GM12872 (cell line): ENCODE measurements at regions not wholly inside any gene's neighbourhood (a gene's known extent, or its start where the extent isn't known, plus 50 kb on each side); places are given as distances from the start of the nearest gene placed in this dataset.

Source experiments
- CTCF ChIP-seq: IDR thresholded peaks from 3 replicates; pipeline ENCODE4 v1.5.1; 2011; ENCODE audit warnings: low read depth, mild to moderate bottlenecking, low read length, moderate library complexity; ENCODE audit not compliant: insufficient read depth

GRCh38 chr2:67241453-67241852 lies 155.7 kb upstream of the ETAA1 start:
- TF ChIP-seq CTCF: no peak

DNA sequence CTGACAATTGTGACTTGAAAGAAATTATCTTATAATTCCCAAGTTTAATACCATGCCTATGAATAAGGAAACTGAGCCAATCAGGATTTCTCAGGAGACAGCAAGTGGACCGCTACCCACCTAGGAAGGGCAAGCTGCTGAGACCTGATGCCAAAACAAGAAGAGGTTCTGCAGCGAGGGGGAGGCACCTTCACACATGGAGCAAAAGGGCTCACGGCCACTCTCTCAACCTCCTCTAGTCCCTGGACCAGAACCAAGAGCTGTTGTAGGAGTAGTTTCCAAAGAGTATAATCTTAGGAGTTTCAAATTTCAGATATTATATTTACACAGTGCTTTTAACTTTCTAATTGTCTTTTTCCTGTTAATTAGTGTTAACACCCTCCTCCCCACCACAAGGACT lies 154.7 kb upstream of the ETAA1 start:
- no peak for TF ChIP-seq CTCF

GRCh38 chr2:67243919-67244318 lies 153.2 kb upstream of the ETAA1 start:
- TF ChIP-seq CTCF: no peak

GRCh38 chr2:67246791-67247190 lies 150.3 kb upstream of the ETAA1 start:
- TF ChIP-seq CTCF: no peak

DNA sequence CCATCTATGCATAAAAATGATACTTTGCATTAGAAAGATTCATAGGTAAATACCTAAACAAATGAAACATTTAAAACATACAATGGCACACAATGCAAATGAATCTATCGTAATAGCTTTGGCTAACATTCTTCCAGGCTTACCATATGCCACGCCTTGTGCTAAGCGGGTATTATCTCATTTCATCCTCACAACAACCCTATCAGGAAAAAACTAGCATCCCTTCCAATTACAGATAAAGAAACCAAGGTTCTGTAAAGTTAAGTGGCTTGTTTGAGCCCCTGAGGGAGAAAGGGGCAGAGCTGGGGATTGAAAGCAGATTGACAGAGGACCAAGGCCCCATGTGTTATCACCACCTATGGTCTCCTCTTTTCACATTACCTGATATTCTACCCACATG lies 145.4 kb upstream of the ETAA1 start:
- no peak for TF ChIP-seq CTCF

DNA sequence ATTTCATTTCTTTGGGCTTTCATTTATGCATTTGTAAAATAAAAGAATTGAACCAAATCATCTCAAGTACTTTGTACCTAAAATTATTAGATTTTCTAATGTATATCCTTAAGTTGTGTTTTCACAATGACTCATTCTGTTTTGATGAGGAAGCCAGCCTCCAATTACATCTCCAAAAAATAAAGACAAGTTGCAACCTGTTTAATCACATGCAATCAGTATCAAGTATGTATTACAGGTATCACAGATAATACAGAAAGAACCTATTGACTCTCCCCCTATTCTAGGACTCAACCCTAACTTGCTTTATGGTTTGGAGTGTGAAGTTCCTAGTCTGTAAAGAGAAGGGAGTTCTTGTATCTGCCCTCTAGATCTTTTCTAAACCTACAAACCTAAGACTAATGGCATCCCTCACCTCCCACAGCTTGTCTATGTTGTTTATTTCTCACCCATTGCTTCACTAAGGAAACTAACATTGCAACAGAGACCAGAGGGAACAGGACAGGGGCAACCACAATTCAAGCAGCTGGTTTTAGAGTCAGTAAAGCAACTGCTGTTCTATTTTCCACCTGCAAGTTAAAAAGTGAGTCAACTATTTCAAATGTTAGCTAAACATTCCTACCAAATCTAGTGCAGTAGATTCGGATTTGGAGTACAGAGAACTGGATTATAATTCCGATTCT lies 141.1 kb upstream of the ETAA1 start:
- TF ChIP-seq CTCF: no peak

GRCh38 chr2:67256892-67257291 lies 140.2 kb upstream of the ETAA1 start:
- TF ChIP-seq CTCF: no peak
